ENCODE measurements at regions not wholly inside any gene's neighbourhood (a gene's known extent, or its start where the extent isn't known, plus 50 kb on each side); places are given as distances from the start of the nearest gene placed in this dataset.
"Not testable (repeated sequence)": the region's sequence is repeated elsewhere in the genome, so short reads cannot be mapped to it uniquely, and the experiment has no call there.

DNA sequence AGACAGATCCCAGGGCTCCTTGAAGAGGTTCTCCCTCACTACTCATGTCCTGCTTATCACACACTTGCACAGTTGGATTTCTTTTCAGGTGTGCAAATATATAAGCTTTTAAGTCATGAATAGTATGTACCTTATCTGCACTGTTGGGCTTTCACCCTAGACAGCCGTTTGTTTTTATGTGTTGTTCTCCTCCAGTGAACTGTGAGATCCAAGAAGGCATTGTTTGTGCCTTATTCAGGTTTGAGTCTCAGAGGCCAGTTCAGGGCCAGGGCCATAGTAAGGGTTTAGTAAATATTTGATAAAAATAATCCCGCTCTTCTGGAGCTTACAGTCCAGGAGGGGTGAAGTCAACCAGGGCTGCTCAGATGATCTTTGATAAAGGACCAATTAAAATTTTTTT is 480.0 kb downstream of the TMEM38B start:
- Histone ChIP-seq H3K27me3 (no peaks in the 10 kb centered on the region), H2AFZ (no peak overlapping the region), H3K9me2 (replicated peaks; ENCODE audit: insufficient read depth) (no peaks in the 10 kb centered on the region), H3K27ac (no peak overlapping the region), H3K79me2 (no peaks in the 10 kb centered on the region), H4K20me1 (ENCODE audit: insufficient read depth, poor library complexity, severe bottlenecking) (no peaks in the 10 kb centered on the region), H3K4me1 (ENCODE audit: insufficient read depth) (no peaks in the 10 kb centered on the region), H3K9me3 (ENCODE audit: low read depth) (no peaks in the 10 kb centered on the region), H3K4me3 (no peak overlapping the region), H3K4me2 (no peak overlapping the region), H3K36me3 (replicated peaks; ENCODE audit: insufficient read depth, low read depth) (no peaks in the 10 kb centered on the region)
- no peak for DNase-seq (ENCODE audit: low spot score)
- WGBS (ENCODE audit: low lambda C conversion rate, missing lambda C conversion rate) = 54% methylated on average over 2 of the region's 2 CpGs
- TF ChIP-seq EZH2 (IDR thresholded peaks at IDR 0.05; ENCODE audit: borderline replicate concordance) (no peak), EZH2phosphoT487 (IDR thresholded peaks at IDR 0.05; ENCODE audit: low read depth, severe bottlenecking, unreplicated experiment) (no peak), CTCF (IDR thresholded peaks at IDR 0.05; ENCODE audit: poor library complexity) (no peak)

- Histone ChIP-seq H3K27ac (no peak overlapping the region), H3K9me3 (ENCODE audit: low read depth) (no peaks in the 10 kb centered on the region), H3K27me3 (no peaks in the 10 kb centered on the region), H3K9me2 (replicated peaks; ENCODE audit: insufficient read depth) (no peaks in the 10 kb centered on the region), H3K36me3 (replicated peaks; ENCODE audit: insufficient read depth, low read depth) (no peaks in the 10 kb centered on the region), H3K4me2 (no peak overlapping the region), H2AFZ (no peak overlapping the region), H3K79me2 (no peaks in the 10 kb centered on the region), H3K4me1 (ENCODE audit: insufficient read depth) (no peaks in the 10 kb centered on the region), H3K4me3 (no peak overlapping the region), H4K20me1 (ENCODE audit: insufficient read depth, poor library complexity, severe bottlenecking) (no peaks in the 10 kb centered on the region)
- TF ChIP-seq EZH2phosphoT487 (IDR thresholded peaks at IDR 0.05; ENCODE audit: low read depth, severe bottlenecking, unreplicated experiment) (no peak), CTCF (IDR thresholded peaks at IDR 0.05; ENCODE audit: poor library complexity) (no peak), EZH2 (IDR thresholded peaks at IDR 0.05; ENCODE audit: borderline replicate concordance) (no peak)
- DNase-seq (ENCODE audit: low spot score) = no peak
- 96% methylated on average over 1 of the region's 1 CpG for WGBS (ENCODE audit: low lambda C conversion rate, missing lambda C conversion rate)
These were observed 482.9 kb downstream of the TMEM38B start for GRCh38 chr9:106177216-106177615.

- peak; percentile 48 for DNase-seq (ENCODE audit: low spot score)
- no peaks in the 10 kb centered on the region for H3K79me2 ChIP-seq
- no peak overlapping the region for H3K4me3 ChIP-seq
- H2AFZ ChIP-seq = no peak overlapping the region
- TF ChIP-seq CTCF (IDR thresholded peaks at IDR 0.05; ENCODE audit: poor library complexity) (no peak), EZH2 (IDR thresholded peaks at IDR 0.05; ENCODE audit: borderline replicate concordance) (no peak), EZH2phosphoT487 (IDR thresholded peaks at IDR 0.05; ENCODE audit: low read depth, severe bottlenecking, unreplicated experiment) (no peak)
- no peaks in the 10 kb centered on the region for H3K4me1 ChIP-seq (ENCODE audit: insufficient read depth)
- H3K9me3 ChIP-seq (ENCODE audit: low read depth) = no peaks in the 10 kb centered on the region
- H3K27me3 ChIP-seq = no peaks in the 10 kb centered on the region
- no peak overlapping the region for H3K27ac ChIP-seq
- no peaks in the 10 kb centered on the region for H3K9me2 ChIP-seq (replicated peaks; ENCODE audit: insufficient read depth)
- H3K4me2 ChIP-seq = no peak overlapping the region
- H4K20me1 ChIP-seq (ENCODE audit: insufficient read depth, poor library complexity, severe bottlenecking) = no peaks in the 10 kb centered on the region
- WGBS (ENCODE audit: low lambda C conversion rate, missing lambda C conversion rate) = 52% methylated on average over 3 of the region's 3 CpGs
- no peaks in the 10 kb centered on the region for H3K36me3 ChIP-seq (replicated peaks; ENCODE audit: insufficient read depth, low read depth)
These were observed 484.9 kb downstream of the TMEM38B start for GRCh38 chr9:106179191-106179590.

- H3K79me2 ChIP-seq; H3K27me3 ChIP-seq; H3K36me3 ChIP-seq (replicated peaks; ENCODE audit: insufficient read depth, low read depth); H4K20me1 ChIP-seq (ENCODE audit: insufficient read depth, poor library complexity, severe bottlenecking); H3K4me2 ChIP-seq; H3K4me1 ChIP-seq (ENCODE audit: insufficient read depth); H3K9me3 ChIP-seq (ENCODE audit: low read depth); H3K9me2 ChIP-seq (replicated peaks; ENCODE audit: insufficient read depth); H3K27ac ChIP-seq; H3K4me3 ChIP-seq; H2AFZ ChIP-seq: not testable (repeated sequence)
- peak; percentile 32 for DNase-seq (ENCODE audit: low spot score)
- WGBS (ENCODE audit: low lambda C conversion rate, missing lambda C conversion rate) = 73% methylated on average over 8 of the region's 8 CpGs
These were observed 509.6 kb downstream of the TMEM38B start for GRCh38 chr9:106203815-106204516.

All from hepatocyte (in vitro differentiated cells).